ENCODE measurements at regions not wholly inside any gene's neighbourhood (a gene's known extent, or its start where the extent isn't known, plus 50 kb on each side); places are given as distances from the start of the nearest gene placed in this dataset.

GRCh38 chr22:27556371-27556770 is 245.2 kb downstream of the MN1 start:
- Histone ChIP-seq H3K27ac (ENCODE audit: low read length) (no peak overlapping the region), H3K36me3 (ENCODE audit: control insufficient read depth, insufficient read depth, low read length) (no peaks in the 10 kb centered on the region), H3K9me3 (replicated peaks; ENCODE audit: control insufficient read depth, low read depth, low read length) (peaks cover 5% of the 10 kb centered on the region), H3K4me3 (ENCODE audit: low read length) (no peak overlapping the region), H3K4me1 (ENCODE audit: control insufficient read depth, insufficient read depth, low read length) (peaks cover 14% of the 10 kb centered on the region), H3K27me3 (ENCODE audit: control insufficient read depth, insufficient read depth, low read length) (peaks cover 4% of the 10 kb centered on the region)
- 88% methylated on average over 11 of the region's 12 CpGs for WGBS (ENCODE audit: insufficient coverage)
- no peak for DNase-seq

DNA sequence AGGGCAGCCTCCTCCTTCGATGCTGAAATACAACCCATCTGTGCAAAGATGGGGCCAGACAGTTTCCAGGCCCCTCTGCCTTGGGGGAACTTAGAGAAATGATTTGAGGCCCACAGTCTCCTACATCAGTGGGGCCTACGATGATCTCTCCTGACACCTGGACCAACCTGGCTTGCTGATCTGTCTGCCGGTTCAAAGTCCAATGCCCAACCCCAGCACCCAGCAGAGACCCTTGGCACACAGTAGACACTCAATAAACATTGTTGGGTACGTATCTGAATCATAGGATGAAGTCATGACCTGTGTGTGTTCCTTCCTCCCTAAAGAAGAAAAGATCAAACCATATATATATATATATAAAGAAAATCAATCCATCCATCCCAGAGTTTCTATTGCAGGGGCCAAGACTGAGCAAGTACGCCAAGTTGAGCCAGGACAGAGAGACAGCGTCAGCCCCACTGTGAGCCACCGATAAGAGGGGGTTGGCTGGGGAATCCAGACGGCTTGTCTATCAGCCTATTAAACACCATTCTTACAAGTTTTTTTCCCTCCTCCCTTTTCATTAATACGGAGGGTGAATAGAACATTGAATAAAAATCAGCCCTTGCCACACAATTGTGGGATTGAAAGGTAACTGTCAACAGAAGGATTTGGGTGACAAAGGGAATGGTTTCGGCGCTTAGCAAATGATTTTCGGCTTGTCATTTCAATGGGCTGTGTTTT is 244.1 kb downstream of the MN1 start:
- H3K36me3 ChIP-seq (ENCODE audit: control insufficient read depth, insufficient read depth, low read length): no peaks in the 10 kb centered on the region
- H3K27me3 ChIP-seq (ENCODE audit: control insufficient read depth, insufficient read depth, low read length): peaks cover 4% of the 10 kb centered on the region
- no peak overlapping the region for H3K27ac ChIP-seq (ENCODE audit: low read length)
- peaks cover 5% of the 10 kb centered on the region for H3K9me3 ChIP-seq (replicated peaks; ENCODE audit: control insufficient read depth, low read depth, low read length)
- WGBS (ENCODE audit: insufficient coverage): no CpG with 5 or more reads among the region's 12 CpGs
- H3K4me3 ChIP-seq (ENCODE audit: low read length): no peak overlapping the region
- no peak for DNase-seq
- H3K4me1 ChIP-seq (ENCODE audit: control insufficient read depth, insufficient read depth, low read length): peaks cover 20% of the 10 kb centered on the region

DNA sequence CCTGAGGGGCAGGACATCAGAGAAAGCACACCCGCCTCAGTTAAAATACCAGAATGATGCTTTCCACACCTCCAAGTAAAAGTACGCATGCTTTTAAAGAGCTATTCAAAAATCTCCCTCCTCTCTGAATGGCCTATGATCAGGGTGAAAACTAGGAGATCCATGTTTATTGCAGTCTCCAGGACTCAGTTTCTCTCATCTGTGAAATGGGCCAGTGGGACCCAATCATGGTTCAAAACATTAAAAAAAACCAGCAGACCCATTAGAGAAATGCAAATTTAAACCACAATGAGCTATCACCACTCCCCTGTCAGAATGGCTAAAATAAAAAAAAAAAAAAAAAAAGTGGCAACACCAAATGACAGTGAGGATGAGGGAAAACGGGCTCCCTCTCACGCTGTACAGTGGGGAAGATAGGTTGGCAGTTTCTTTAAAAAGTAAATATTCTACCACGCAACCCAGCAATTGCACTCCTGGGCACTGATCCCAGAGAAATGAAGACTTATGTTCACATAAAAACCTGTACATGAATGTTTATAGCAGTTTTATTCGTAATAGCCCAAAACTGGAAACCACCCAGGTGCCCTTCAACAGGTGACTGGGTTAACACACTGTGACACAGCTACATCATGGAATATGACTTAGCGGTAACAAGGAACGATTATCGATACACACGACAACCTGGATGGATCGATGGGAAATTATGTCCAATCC is 242.7 kb downstream of the MN1 start:
- H3K36me3 ChIP-seq (ENCODE audit: control insufficient read depth, insufficient read depth, low read length): no peaks in the 10 kb centered on the region
- H3K27me3 ChIP-seq (ENCODE audit: control insufficient read depth, insufficient read depth, low read length): peaks cover 4% of the 10 kb centered on the region
- no peaks in the 10 kb centered on the region for H3K9me3 ChIP-seq (replicated peaks; ENCODE audit: control insufficient read depth, low read depth, low read length)
- no peak overlapping the region for H3K27ac ChIP-seq (ENCODE audit: low read length)
- H3K4me1 ChIP-seq (ENCODE audit: control insufficient read depth, insufficient read depth, low read length): peaks cover 20% of the 10 kb centered on the region
- no peak for DNase-seq
- no peak overlapping the region for H3K4me3 ChIP-seq (ENCODE audit: low read length)
- WGBS (ENCODE audit: insufficient coverage): 93% methylated on average over 2 of the region's 11 CpGs

DNA sequence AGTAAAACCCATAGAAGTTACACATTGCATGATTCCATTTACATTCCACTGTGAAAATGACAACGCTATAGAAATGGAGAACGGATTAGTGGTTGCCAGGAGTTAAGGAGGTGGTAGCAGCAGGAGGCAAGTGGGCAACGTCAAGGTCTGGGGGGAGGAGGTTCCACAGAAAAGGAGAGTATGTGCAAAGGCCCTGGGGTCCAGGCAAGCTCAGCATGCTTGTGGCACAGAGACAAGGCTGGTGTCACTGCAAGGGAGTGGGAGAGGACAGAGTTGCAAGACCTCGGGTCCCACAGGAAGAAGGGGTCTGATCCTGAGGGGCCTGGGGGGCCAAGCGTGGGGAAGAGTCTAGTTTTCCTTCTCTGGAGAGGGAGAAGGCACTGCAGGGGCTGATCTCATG is 240.8 kb downstream of the MN1 start:
- H3K36me3 ChIP-seq (ENCODE audit: control insufficient read depth, insufficient read depth, low read length): no peaks in the 10 kb centered on the region
- DNase-seq: no peak
- H3K27ac ChIP-seq (ENCODE audit: low read length): no peak overlapping the region
- peaks cover 12% of the 10 kb centered on the region for H3K4me1 ChIP-seq (ENCODE audit: control insufficient read depth, insufficient read depth, low read length)
- no peak overlapping the region for H3K4me3 ChIP-seq (ENCODE audit: low read length)
- WGBS (ENCODE audit: insufficient coverage): 65% methylated on average over 4 of the region's 5 CpGs
- peaks cover 4% of the 10 kb centered on the region for H3K27me3 ChIP-seq (ENCODE audit: control insufficient read depth, insufficient read depth, low read length)
- H3K9me3 ChIP-seq (replicated peaks; ENCODE audit: control insufficient read depth, low read depth, low read length): peaks cover 2% of the 10 kb centered on the region

GRCh38 chr22:27561286-27561904 is 240.2 kb downstream of the MN1 start:
- H3K36me3 ChIP-seq (ENCODE audit: control insufficient read depth, insufficient read depth, low read length): no peaks in the 10 kb centered on the region
- 10% methylated on average over 6 of the region's 9 CpGs for WGBS (ENCODE audit: insufficient coverage)
- DNase-seq: peak; percentile 55
- peaks cover 4% of the 10 kb centered on the region for H3K27me3 ChIP-seq (ENCODE audit: control insufficient read depth, insufficient read depth, low read length)
- no peak overlapping the region for H3K27ac ChIP-seq (ENCODE audit: low read length)
- H3K4me3 ChIP-seq (ENCODE audit: low read length): no peak overlapping the region
- peaks cover 12% of the 10 kb centered on the region for H3K4me1 ChIP-seq (ENCODE audit: control insufficient read depth, insufficient read depth, low read length)
- H3K9me3 ChIP-seq (replicated peaks; ENCODE audit: control insufficient read depth, low read depth, low read length): peaks cover 2% of the 10 kb centered on the region

- WGBS (ENCODE audit: insufficient coverage): 77% methylated on average over 1 of the region's 2 CpGs
- Histone ChIP-seq H3K4me3 (ENCODE audit: low read length) (no peak overlapping the region), H3K27me3 (ENCODE audit: control insufficient read depth, insufficient read depth, low read length) (peaks cover 5% of the 10 kb centered on the region), H3K36me3 (ENCODE audit: control insufficient read depth, insufficient read depth, low read length) (no peaks in the 10 kb centered on the region), H3K27ac (ENCODE audit: low read length) (no peak overlapping the region), H3K9me3 (replicated peaks; ENCODE audit: control insufficient read depth, low read depth, low read length) (peaks cover 2% of the 10 kb centered on the region), H3K4me1 (ENCODE audit: control insufficient read depth, insufficient read depth, low read length) (peaks cover 12% of the 10 kb centered on the region)
- no peak for DNase-seq
Measured at GRCh38 chr22:27564806-27565205, 236.8 kb downstream of the MN1 start.

GRCh38 chr22:27566602-27567001 is 235.0 kb downstream of the MN1 start:
- peaks cover 7% of the 10 kb centered on the region for H3K27me3 ChIP-seq (ENCODE audit: control insufficient read depth, insufficient read depth, low read length)
- DNase-seq: no peak

GRCh38 chr22:27568265-27568664 is 233.3 kb downstream of the MN1 start:
- H3K4me3 ChIP-seq (ENCODE audit: low read length): no peak overlapping the region
- H3K36me3 ChIP-seq (ENCODE audit: control insufficient read depth, insufficient read depth, low read length): no peaks in the 10 kb centered on the region
- H3K27ac ChIP-seq (ENCODE audit: low read length): no peak overlapping the region
- peaks cover 10% of the 10 kb centered on the region for H3K9me3 ChIP-seq (replicated peaks; ENCODE audit: control insufficient read depth, low read depth, low read length)
- peaks cover 5% of the 10 kb centered on the region for H3K4me1 ChIP-seq (ENCODE audit: control insufficient read depth, insufficient read depth, low read length)
- DNase-seq: no peak
- 69% methylated on average over 3 of the region's 4 CpGs for WGBS (ENCODE audit: insufficient coverage)
- H3K27me3 ChIP-seq (ENCODE audit: control insufficient read depth, insufficient read depth, low read length): peaks cover 16% of the 10 kb centered on the region

More at GRCh38 chr22:27566602-27567001, 235.0 kb downstream of the MN1 start:
- 77% methylated on average over 4 of the region's 9 CpGs for WGBS (ENCODE audit: insufficient coverage)
- no peaks in the 10 kb centered on the region for H3K36me3 ChIP-seq (ENCODE audit: control insufficient read depth, insufficient read depth, low read length)
- peaks cover 2% of the 10 kb centered on the region for H3K9me3 ChIP-seq (replicated peaks; ENCODE audit: control insufficient read depth, low read depth, low read length)
- H3K4me1 ChIP-seq (ENCODE audit: control insufficient read depth, insufficient read depth, low read length): peaks cover 7% of the 10 kb centered on the region
- no peak overlapping the region for H3K4me3 ChIP-seq (ENCODE audit: low read length)
- no peak overlapping the region for H3K27ac ChIP-seq (ENCODE audit: low read length)

GRCh38 chr22:27571463-27572277 is 229.9 kb downstream of the MN1 start:
- peaks cover 17% of the 10 kb centered on the region for H3K27me3 ChIP-seq (ENCODE audit: control insufficient read depth, insufficient read depth, low read length)
- 39% methylated on average over 8 of the region's 12 CpGs for WGBS (ENCODE audit: insufficient coverage)

DNA sequence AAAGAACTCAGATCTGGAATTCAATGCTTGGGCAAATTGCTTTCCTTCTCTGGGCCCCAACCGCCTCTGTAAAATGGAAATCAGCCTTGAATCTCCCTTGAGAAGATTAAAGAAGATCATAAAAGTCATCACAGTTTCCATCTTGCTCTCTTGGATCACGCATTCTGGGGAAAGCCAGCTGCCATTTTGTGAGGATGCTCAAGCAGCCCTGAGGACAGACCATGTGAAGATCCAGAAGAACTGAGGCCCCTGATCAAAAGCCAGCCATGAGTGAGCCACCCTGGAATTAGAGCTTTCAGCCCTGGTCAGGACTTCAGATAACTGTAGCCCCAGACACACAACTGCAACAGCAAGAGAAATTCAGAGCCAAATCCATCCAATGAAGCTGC is 229.3 kb downstream of the MN1 start:
- H3K27ac ChIP-seq (ENCODE audit: low read length): no peak overlapping the region
- H3K9me3 ChIP-seq (replicated peaks; ENCODE audit: control insufficient read depth, low read depth, low read length): peaks cover 8% of the 10 kb centered on the region
- no peaks in the 10 kb centered on the region for H3K36me3 ChIP-seq (ENCODE audit: control insufficient read depth, insufficient read depth, low read length)
- DNase-seq: no peak
- peaks cover 16% of the 10 kb centered on the region for H3K27me3 ChIP-seq (ENCODE audit: control insufficient read depth, insufficient read depth, low read length)
- 57% methylated on average over 1 of the region's 2 CpGs for WGBS (ENCODE audit: insufficient coverage)
- H3K4me1 ChIP-seq (ENCODE audit: control insufficient read depth, insufficient read depth, low read length): peaks cover 40% of the 10 kb centered on the region
- H3K4me3 ChIP-seq (ENCODE audit: low read length): no peak overlapping the region

More at GRCh38 chr22:27571463-27572277, 229.9 kb downstream of the MN1 start:
- Histone ChIP-seq H3K4me1 (ENCODE audit: control insufficient read depth, insufficient read depth, low read length) (peaks cover 34% of the 10 kb centered on the region), H3K9me3 (replicated peaks; ENCODE audit: control insufficient read depth, low read depth, low read length) (peaks cover 8% of the 10 kb centered on the region), H3K4me3 (ENCODE audit: low read length) (no peak overlapping the region), H3K36me3 (ENCODE audit: control insufficient read depth, insufficient read depth, low read length) (no peaks in the 10 kb centered on the region), H3K27ac (ENCODE audit: low read length) (no peak overlapping the region)
- DNase-seq: no peak
